Lower leg skin (tissue), 3 donors: ENCODE measurements at regions not wholly inside any gene's neighbourhood (a gene's known extent, or its start where the extent isn't known, plus 50 kb on each side); places are given as distances from the start of the nearest gene placed in this dataset.

Experiments used
- POLR2A ChIP-seq, 2 donors: fragments of 450-650 bp; IDR thresholded peaks; one replicate each; pipeline ENCODE4 v1.6.1; 2016 to 2017; ENCODE audit warnings: antibody characterized with exemption in 2 of 2, mild to moderate bottlenecking in 1 of 2, moderate library complexity in 1 of 2
- TF ChIP-seq, protein P1 (sequence below), 3 donors: fragments of 450-650 bp; IDR thresholded peaks; one replicate each; pipeline ENCODE4 v1.5.1; 2016; ENCODE audit warnings: antibody characterized with exemption in 3 of 3, mild to moderate bottlenecking in 3 of 3, moderate library complexity in 2 of 3

DNA sequence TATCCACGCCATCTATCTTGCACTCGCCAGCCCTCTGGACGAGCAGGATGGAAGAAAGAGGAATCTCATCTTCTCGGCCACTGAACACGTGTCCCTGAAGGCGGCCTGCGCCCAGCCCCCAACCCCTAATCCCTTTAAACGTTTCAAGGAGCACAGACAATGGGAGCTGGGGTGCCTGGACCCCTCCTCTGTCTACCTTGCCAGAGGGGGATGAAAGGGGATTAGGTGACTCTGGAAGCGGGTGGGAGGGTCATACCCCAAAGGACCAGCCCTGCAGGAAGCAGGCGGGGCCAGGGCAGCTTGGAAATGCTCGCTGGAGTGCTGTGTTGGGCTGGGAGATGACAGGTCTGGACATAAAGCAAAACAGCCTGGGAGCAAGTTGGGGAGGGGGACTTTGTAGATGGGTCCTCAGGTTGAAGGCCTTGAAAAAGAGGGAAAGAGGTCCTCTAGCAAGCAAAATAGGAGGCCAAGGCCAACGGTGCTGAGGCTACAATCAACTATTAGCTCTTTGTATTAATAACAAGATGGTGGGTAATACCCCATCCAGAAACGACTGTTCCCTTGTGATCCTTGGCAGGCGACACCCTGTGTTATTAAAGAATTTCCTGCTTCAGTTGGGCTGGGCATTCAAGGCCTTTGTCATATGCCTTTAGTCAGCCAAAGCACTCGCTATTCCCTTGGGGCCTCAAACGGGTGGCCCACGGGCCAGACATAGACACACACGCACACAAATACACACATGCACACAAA, 126.5 kb upstream of the UNC5B start:
- TF ChIP-seq, protein P1, sequence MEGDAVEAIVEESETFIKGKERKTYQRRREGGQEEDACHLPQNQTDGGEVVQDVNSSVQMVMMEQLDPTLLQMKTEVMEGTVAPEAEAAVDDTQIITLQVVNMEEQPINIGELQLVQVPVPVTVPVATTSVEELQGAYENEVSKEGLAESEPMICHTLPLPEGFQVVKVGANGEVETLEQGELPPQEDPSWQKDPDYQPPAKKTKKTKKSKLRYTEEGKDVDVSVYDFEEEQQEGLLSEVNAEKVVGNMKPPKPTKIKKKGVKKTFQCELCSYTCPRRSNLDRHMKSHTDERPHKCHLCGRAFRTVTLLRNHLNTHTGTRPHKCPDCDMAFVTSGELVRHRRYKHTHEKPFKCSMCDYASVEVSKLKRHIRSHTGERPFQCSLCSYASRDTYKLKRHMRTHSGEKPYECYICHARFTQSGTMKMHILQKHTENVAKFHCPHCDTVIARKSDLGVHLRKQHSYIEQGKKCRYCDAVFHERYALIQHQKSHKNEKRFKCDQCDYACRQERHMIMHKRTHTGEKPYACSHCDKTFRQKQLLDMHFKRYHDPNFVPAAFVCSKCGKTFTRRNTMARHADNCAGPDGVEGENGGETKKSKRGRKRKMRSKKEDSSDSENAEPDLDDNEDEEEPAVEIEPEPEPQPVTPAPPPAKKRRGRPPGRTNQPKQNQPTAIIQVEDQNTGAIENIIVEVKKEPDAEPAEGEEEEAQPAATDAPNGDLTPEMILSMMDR (IDR thresholded peaks at IDR 0.05) = no peak
- TF ChIP-seq POLR2A (IDR thresholded peaks at IDR 0.05) = no peak
